NCI-H510A treated with DMSO at 0.1 percent for 48 hours (cell line): ENCODE measurements at regions not wholly inside any gene's neighbourhood (a gene's known extent, or its start where the extent isn't known, plus 50 kb on each side); places are given as distances from the start of the nearest gene placed in this dataset.

Experiments used
- DNase-seq: peaks from one replicate; lab custom pipeline; 2025; lab: John Stamatoyannopoulos, UW

DNA sequence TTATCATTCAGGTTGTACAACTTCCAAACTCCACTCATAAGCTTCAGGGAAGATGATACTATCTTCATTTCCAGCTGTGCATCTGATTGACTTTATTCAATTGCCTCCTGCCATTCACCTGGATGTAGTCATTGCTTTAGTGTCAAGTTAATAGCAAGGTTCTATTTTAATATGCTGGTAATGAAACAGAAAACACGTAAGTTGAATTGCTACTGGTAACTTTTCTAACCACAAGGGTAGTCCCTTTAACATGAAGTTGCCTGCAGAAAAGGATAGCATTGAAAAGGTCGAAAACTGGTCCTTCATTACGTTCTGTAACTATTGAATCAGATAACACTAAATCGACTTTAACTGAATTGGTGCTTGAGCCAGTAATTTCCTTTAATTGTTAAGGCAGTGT lies 459.4 kb upstream of the CDH6 start:
- DNase-seq, result no peak

DNA sequence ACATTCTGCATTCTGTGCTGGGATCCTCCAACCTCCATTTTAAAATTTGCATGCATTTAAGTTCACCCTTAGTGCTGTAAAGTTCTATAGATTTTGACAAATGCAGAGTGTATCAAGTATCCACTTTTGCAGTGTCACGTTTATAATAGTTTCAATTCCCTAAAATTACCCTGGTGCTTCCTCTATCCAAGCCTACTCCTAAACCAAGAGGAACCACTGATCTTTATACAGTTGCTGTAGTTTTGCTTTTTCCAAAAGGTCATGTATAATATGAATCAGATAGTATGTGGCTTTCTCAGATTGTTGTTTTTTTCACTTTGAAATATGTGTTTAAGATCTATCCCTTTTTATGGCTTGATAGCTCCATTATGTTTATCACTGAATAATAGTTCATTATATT lies 468.4 kb upstream of the CDH6 start:
- DNase-seq, result no peak

- no peak for DNase-seq
Observed at GRCh38 chr5:30698217-30698616, 495.3 kb upstream of the CDH6 start.

DNA sequence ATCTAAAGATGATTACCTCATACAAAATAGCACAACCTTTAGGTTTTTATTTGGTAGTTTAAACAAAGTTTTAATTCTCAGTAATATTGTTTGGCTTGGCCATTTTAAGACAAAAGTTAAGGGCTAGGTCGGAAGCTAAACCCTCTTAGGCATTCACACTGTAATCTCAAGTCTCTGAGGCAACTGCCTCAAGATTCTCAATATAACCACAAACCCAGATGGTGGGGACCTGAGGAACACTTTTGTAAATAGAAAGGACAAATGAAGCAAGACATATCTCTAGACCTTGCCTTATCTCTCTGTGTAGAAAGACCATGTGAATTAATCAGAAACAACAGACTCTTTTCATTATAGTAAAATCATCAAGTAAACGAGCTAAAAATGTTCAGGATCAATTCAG lies 500.2 kb upstream of the CDH6 start:
- DNase-seq, result no peak

DNA sequence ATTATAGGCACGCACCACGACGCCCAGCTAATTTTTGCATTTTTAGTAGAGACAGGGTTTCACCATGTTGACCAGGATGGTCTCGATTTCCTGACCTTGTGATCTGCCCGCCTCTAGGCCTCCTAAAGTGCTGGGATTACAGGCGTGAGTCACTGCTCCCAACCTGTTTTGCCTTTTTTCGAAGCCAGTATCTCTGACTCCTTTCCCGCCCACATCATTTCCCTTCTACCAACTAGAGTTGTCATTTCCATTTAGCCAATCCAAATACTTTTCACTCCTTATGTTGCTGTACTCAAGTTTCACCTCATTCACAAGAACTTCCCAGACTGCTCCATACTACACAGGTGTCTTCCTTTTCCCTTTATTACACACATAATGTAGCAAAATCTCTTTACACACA lies 502.6 kb upstream of the CDH6 start:
- DNase-seq, result no peak

- DNase-seq, result no peak
Observed at GRCh38 chr5:30687461-30687860, 506.0 kb upstream of the CDH6 start.

DNA sequence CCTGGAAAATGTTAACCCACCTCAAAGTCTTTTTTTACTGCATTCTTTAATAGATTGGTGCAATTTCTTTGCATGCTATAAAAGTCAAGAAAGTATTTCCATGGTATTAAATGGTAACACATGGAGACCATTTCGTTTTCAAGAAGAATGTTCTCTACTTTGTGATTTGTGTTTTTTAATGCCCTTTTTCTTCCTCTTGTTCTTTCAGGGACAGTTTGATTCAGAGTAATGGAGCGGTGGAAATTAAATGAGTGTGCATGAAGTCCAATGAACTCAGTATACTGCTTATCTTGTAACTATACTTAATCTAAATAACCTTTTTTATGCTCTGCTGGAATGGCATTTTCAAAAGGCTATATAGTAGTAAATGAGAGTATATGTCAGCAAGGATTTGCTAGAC lies 507.0 kb upstream of the CDH6 start:
- no peak for DNase-seq

- DNase-seq, result no peak
Observed at GRCh38 chr5:30676223-30676840, 517.2 kb upstream of the CDH6 start.

GRCh38 chr5:30667293-30667692 lies 526.2 kb upstream of the CDH6 start:
- no peak for DNase-seq

DNA sequence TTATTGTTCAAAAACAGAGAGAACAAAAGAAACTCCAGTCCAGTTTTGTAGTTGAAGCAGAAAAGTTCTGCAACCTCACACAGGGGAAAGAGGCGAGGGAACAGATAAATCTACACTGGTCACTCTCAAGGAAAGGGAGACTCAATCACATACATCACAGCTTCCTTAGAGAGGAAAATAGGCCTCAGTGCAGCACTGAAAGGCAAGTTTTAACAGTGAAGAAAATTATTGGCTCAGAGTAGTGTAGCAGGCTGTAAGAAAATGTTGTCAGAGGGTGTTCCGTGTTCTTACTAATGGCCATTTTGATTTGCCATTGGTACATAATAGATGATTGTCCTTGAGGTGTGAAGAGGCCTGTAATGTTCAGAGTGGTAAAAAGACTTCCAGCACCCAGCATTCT lies 530.0 kb upstream of the CDH6 start:
- no peak for DNase-seq

DNA sequence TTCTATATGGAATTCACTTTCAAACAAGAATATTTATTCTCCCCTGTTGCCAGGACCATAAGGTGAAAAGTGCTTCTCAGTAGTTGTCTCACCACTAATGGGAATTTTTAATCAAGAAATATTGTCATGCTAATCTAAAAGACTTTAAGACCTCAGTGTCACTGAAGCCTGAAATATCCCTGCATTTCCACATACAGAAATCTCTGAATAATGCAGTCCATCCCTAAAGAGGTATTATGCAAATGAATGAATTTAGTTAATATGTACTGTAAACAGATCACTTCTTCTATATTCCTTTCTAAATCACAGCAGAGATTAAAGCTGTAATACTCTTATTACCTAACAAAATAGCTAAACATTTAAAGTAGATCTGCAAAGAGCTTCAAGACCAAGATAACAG lies 531.1 kb upstream of the CDH6 start:
- DNase-seq, result no peak

DNA sequence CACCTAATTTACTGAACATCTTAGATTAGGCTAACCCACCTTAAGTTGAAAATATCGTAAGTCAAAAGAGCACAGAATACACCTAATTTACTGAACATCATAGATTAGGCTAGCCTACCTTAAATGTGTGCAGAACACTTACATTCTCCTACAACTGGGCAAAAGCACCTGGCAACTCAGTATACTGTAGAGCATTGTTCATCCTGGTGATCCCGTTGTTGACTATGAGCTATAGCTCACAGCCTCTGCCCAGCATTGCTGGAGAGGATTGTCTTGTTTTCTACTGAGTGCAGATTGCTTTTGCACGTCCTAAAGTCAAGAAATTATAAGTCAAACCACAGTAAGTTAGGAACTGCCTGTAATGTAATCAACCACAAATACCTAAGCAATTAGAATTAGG lies 531.8 kb upstream of the CDH6 start:
- no peak for DNase-seq

- no peak for DNase-seq
Observed at GRCh38 chr5:30659417-30659816, 534.1 kb upstream of the CDH6 start.

GRCh38 chr5:30650311-30650710 lies 543.2 kb upstream of the CDH6 start:
- no peak for DNase-seq

- no peak for DNase-seq
Observed at GRCh38 chr5:30638899-30639298, 554.6 kb upstream of the CDH6 start.

DNA sequence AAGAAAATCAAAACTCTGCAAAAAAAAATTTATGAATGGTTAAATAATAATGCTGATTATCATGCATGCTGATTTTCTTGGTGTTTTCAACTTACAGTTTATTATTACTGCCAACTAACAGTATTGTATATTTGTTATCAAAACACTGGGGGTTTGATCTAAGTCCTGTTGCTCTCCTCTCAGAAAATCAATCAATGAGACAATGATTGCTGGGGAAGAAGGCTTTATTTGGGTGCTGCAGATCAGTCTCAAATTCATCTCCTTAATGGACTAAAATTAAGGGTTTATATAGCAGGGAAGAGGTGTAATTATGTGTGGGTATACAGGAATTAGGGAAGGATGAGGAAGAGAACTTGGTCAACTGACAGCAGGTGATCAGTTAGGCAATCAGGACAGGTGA lies 565.5 kb upstream of the CDH6 start:
- DNase-seq, result no peak

- no peak for DNase-seq
Observed at GRCh38 chr5:30626557-30626956, 566.9 kb upstream of the CDH6 start.

- no peak for DNase-seq
Observed at GRCh38 chr5:30620481-30621085, 572.9 kb upstream of the CDH6 start.

- DNase-seq, result no peak
Observed at GRCh38 chr5:30608501-30608900, 585.0 kb upstream of the CDH6 start.

- DNase-seq, result peak; percentile 89
Observed at GRCh38 chr5:30607301-30607894, 586.1 kb upstream of the CDH6 start.

DNA sequence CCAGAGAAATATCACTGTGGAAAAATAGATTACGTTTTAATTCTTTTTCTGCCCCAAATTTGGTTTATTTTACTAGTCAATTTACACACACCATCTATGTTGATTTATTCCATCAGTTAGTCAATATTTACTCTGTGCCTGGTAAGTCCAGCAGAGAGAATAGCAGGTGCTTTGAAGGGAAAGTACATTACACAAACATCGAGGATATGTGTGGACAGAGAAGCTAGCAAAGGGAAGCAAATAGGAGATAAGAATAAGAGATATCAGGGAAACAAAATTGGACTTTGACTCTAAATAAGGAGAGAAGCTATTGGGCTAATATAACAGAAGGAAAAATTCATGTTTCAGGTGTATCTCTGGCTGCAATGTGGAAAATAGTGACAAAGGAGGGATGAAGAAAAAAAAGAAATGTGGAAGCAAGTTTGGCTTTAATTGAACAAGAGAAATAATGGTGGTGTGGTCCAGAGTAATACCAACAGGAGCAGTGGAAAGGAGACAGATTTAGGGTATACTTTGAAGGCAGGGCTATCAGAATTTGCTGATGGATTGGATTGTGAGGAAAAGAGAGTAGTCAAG lies 587.7 kb upstream of the CDH6 start:
- peak; percentile 91 for DNase-seq

DNA sequence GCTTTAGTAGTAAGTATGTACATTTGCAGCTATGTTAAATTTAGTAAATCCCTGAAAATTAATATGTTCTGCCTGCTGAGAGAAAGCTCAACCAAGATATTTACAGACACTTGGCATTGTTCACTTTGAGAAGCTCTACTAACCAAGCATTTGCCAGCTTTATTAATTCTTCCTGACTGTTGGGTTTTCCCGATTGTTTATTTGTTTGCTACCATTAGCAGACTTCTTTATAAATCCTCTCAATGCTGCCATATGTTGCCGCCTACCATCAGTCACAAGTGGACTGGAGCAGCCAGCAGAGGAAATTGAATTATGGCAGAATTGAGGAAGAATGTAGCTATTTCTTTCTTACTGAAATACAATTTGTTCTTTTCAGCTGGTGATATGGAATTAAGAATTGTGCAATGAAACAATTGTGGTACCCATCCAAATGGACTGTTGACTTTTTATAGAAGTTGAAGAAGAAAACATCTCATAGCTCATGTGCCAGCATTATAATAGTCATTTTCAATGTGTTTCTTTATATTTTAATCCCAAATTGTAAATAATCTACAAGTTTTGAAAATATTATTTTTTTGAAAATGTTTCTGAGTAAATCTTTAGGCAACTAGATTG lies 588.7 kb upstream of the CDH6 start:
- DNase-seq, result peak; percentile 43

- peak; percentile 75 for DNase-seq
Observed at GRCh38 chr5:30600892-30601291, 592.6 kb upstream of the CDH6 start.
